SH-SY5Y (cell line): ENCODE measurements at regions not wholly inside any gene's neighbourhood (a gene's known extent, or its start where the extent isn't known, plus 50 kb on each side); places are given as distances from the start of the nearest gene placed in this dataset.

Experiments used
- GATA2 ChIP-seq: IDR thresholded peaks from 2 replicates; pipeline ENCODE4 v1.6.1; 2011; ENCODE audit warnings: mild to moderate bottlenecking, low read depth, low read length
- GATA3 ChIP-seq: IDR thresholded peaks from 2 replicates; pipeline ENCODE4 v1.6.1; 2011; ENCODE audit warnings: low read depth, mild to moderate bottlenecking, low read length, moderate library complexity

- no peak for TF ChIP-seq GATA2
- no peak for TF ChIP-seq GATA3
Observed at GRCh38 chr1:117707371-117707770, 101.5 kb downstream of the TENT5C start.
